ENCODE measurements at regions not wholly inside any gene's neighbourhood (a gene's known extent, or its start where the extent isn't known, plus 50 kb on each side); places are given as distances from the start of the nearest gene placed in this dataset.

GRCh38 chrX:9286234-9286633 lies 178.6 kb upstream of the TBL1X start:
- no peak overlapping the region for H3K4ac ChIP-seq (replicated peaks; ENCODE audit: insufficient read length, low read depth, low read length)
- H3K9ac ChIP-seq (replicated peaks in 1 of 4; ENCODE audit: extremely low read depth in 1 of 4, low read depth in 3 of 4, low read length in 3 of 4) = no peak overlapping the region
- H2AFZ ChIP-seq (ENCODE audit: low read length) = no peak overlapping the region
- no peak overlapping the region for H4K91ac ChIP-seq (replicated peaks; ENCODE audit: insufficient read length, low read length)
- H3K27me3 ChIP-seq (replicated peaks in 1 of 4; ENCODE audit: control insufficient read depth in 3 of 4, extremely low read depth in 1 of 4, insufficient read depth in 3 of 4, low read length in 3 of 4) = no peaks in the 10 kb centered on the region
- no peaks in the 10 kb centered on the region for H3K79me1 ChIP-seq (ENCODE audit: low read depth, low read length)
- H3K18ac ChIP-seq (ENCODE audit: extremely low read depth, low read length) = no peak overlapping the region
- ChIA-PET CTCF (ENCODE audit: partially characterized antibody) (no interaction called here), POLR2A (ENCODE audit: partially characterized antibody) (no interaction called here)
- no peak overlapping the region for H2BK5ac ChIP-seq (ENCODE audit: low read depth, low read length)
- H2AK5ac ChIP-seq (ENCODE audit: low read depth, low read length) = no peak overlapping the region
- no peak overlapping the region for H3K56ac ChIP-seq (replicated peaks; ENCODE audit: insufficient read length, low read depth, low read length)
- H3K4me3 ChIP-seq (ENCODE audit: extremely low read depth in 1 of 4, insufficient read depth in 2 of 4, low read depth in 3 of 4, low read length in 4 of 4) = no peak overlapping the region
- 85% methylated on average over 3 of the region's 3 CpGs; no CpG with 5 or more reads in 1 of the 2 experiments for WGBS, 2 experiments (ENCODE audit: extremely low coverage in 1 of 2, insufficient coverage in 1 of 2, insufficient read length in 1 of 2, insufficient replicate concordance in 2 of 2, low coverage in 1 of 2, low lambda C conversion rate in 2 of 2, missing lambda C conversion rate in 1 of 2)
- H2BK12ac ChIP-seq (ENCODE audit: low read depth, low read length) = no peak overlapping the region
- no peaks in the 10 kb centered on the region for H3K23me2 ChIP-seq (ENCODE audit: low read depth, low read length)
- FAIRE-seq (no peak), DNase-seq (ENCODE audit: low read depth in 1 of 2, low spot score in 2 of 2) (no peak)
- H3K4me1 ChIP-seq (replicated peaks in 1 of 4; ENCODE audit: control insufficient read depth in 3 of 4, insufficient read depth in 4 of 4, low read length in 3 of 4) = peaks cover 0 to 4% (median 1%) of the 10 kb centered on the region in 4 experiments; a peak in 2 of 7 replicates
- no peak overlapping the region for H4K8ac ChIP-seq (ENCODE audit: extremely low read depth, insufficient read depth, low read length)
- H3K4me2 ChIP-seq (ENCODE audit: insufficient read depth in 1 of 2, low read depth in 2 of 2, low read length in 2 of 2) = no peak overlapping the region
- H3K79me2 ChIP-seq (ENCODE audit: control insufficient read depth in 1 of 2, insufficient read depth in 2 of 2, low read length in 2 of 2) = no peaks in the 10 kb centered on the region
- no peaks in the 10 kb centered on the region for H4K20me1 ChIP-seq (replicated peaks in 1 of 2; ENCODE audit: control insufficient read depth in 1 of 2, insufficient read depth in 2 of 2, low read length in 2 of 2)
- no peak overlapping the region for H2BK15ac ChIP-seq (ENCODE audit: low read length)
- TF ChIP-seq JUND (IDR thresholded peaks at IDR 0.05; ENCODE audit: low read length) = no peak
- no peak for TF ChIP-seq CTBP2 (IDR thresholded peaks at IDR 0.05; ENCODE audit: borderline replicate concordance, insufficient read depth, insufficient read length, low read length)
- no peak for TF ChIP-seq TAF1 (IDR thresholded peaks at IDR 0.05; ENCODE audit: low read depth, low read length)
- TF ChIP-seq CHD1 (IDR thresholded peaks at IDR 0.05; ENCODE audit: low read depth, low read length) = no peak
- TF ChIP-seq, protein P1, sequence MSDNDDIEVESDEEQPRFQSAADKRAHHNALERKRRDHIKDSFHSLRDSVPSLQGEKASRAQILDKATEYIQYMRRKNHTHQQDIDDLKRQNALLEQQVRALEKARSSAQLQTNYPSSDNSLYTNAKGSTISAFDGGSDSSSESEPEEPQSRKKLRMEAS (IDR thresholded peaks at IDR 0.05) = no peak
- no peak for TF ChIP-seq HDAC2 (IDR thresholded peaks at IDR 0.05; ENCODE audit: borderline replicate concordance in 1 of 2, low read depth in 2 of 2, low read length in 2 of 2)
- no peak for TF ChIP-seq YY1 (IDR thresholded peaks at IDR 0.05; ENCODE audit: low read depth, low read length)
- TF ChIP-seq TAF7 (optimal IDR thresholded peaks at IDR 0.05; ENCODE audit: borderline replicate concordance, low read depth, low read length) = no peak
- TF ChIP-seq, protein P2, sequence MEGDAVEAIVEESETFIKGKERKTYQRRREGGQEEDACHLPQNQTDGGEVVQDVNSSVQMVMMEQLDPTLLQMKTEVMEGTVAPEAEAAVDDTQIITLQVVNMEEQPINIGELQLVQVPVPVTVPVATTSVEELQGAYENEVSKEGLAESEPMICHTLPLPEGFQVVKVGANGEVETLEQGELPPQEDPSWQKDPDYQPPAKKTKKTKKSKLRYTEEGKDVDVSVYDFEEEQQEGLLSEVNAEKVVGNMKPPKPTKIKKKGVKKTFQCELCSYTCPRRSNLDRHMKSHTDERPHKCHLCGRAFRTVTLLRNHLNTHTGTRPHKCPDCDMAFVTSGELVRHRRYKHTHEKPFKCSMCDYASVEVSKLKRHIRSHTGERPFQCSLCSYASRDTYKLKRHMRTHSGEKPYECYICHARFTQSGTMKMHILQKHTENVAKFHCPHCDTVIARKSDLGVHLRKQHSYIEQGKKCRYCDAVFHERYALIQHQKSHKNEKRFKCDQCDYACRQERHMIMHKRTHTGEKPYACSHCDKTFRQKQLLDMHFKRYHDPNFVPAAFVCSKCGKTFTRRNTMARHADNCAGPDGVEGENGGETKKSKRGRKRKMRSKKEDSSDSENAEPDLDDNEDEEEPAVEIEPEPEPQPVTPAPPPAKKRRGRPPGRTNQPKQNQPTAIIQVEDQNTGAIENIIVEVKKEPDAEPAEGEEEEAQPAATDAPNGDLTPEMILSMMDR (IDR thresholded peaks at IDR 0.05; ENCODE audit: control extremely low read depth in 1 of 3, insufficient read depth in 1 of 3, low read depth in 1 of 3, low read length in 3 of 3) = no peak
- TF ChIP-seq EP300 (IDR thresholded peaks at IDR 0.05; ENCODE audit: borderline replicate concordance in 1 of 2, low read depth in 2 of 2, low read length in 2 of 2) = no peak
- H3K23ac ChIP-seq (ENCODE audit: insufficient read length) = no peak overlapping the region
- no peak overlapping the region for H4K5ac ChIP-seq (ENCODE audit: insufficient read length, low read depth, low read length)
- H2BK20ac ChIP-seq (ENCODE audit: low read length) = no peak overlapping the region
- H3K14ac ChIP-seq (ENCODE audit: insufficient read length) = no peak overlapping the region
- no peaks in the 10 kb centered on the region for H3K9me3 ChIP-seq (ENCODE audit: insufficient read depth in 2 of 2, low read depth in 1 of 2, low read length in 1 of 2)
- H3K36me3 ChIP-seq (ENCODE audit: control insufficient read depth in 2 of 4, insufficient read depth in 4 of 4, low read length in 3 of 4) = no peaks in the 10 kb centered on the region
- H3K27ac ChIP-seq (ENCODE audit: low read depth, low read length) = no peak overlapping the region
- no peak overlapping the region for H2BK120ac ChIP-seq (replicated peaks; ENCODE audit: low read depth, low read length)
